ENCODE measurements at regions not wholly inside any gene's neighbourhood (a gene's known extent, or its start where the extent isn't known, plus 50 kb on each side); places are given as distances from the start of the nearest gene placed in this dataset.

DNA sequence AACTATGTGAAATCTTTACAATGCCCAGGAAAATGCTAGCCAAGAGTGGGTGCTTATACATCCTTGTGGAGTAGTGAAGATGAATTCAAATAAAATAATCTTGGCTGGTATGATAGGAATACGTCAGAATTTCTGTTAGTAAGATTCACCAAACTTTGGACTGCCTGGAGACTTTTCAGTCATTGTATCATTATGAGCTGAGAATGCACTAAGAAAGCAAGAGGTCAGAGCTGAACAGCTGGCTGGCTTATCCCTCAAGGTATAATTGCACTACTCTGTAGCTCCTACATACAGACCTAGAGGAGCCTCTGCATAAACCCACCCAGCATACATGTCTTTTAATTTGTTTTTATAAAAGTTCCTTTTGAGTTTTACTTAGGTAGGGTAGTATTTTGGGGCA, 568.5 kb upstream of the RIOK2 start:
- no peak for DNase-seq
- H3K27me3 ChIP-seq (ENCODE audit: control insufficient read depth, insufficient read depth, low read length): no peaks in the 10 kb centered on the region
- H3K36me3 ChIP-seq (replicated peaks; ENCODE audit: control insufficient read depth, insufficient read depth, low read length): no peaks in the 10 kb centered on the region
- H3K4me3 ChIP-seq (ENCODE audit: insufficient read depth, low read depth, low read length): no peak overlapping the region

GRCh38 chr5:97752871-97753270, 569.8 kb upstream of the RIOK2 start:
- no peak for DNase-seq
- no peak overlapping the region for H3K4me3 ChIP-seq (ENCODE audit: insufficient read depth, low read depth, low read length)

GRCh38 chr5:97762483-97762882, 579.4 kb upstream of the RIOK2 start:
- no peak for DNase-seq
- Histone ChIP-seq H3K27me3 (ENCODE audit: control insufficient read depth, insufficient read depth, low read length) (no peaks in the 10 kb centered on the region), H3K36me3 (replicated peaks; ENCODE audit: control insufficient read depth, insufficient read depth, low read length) (no peaks in the 10 kb centered on the region), H3K4me3 (ENCODE audit: insufficient read depth, low read depth, low read length) (no peak overlapping the region)

More at GRCh38 chr5:97752871-97753270, 569.8 kb upstream of the RIOK2 start:
- H3K27me3 ChIP-seq (ENCODE audit: control insufficient read depth, insufficient read depth, low read length): no peaks in the 10 kb centered on the region
- no peaks in the 10 kb centered on the region for H3K36me3 ChIP-seq (replicated peaks; ENCODE audit: control insufficient read depth, insufficient read depth, low read length)

GRCh38 chr5:97764700-97765099, 581.7 kb upstream of the RIOK2 start:
- DNase-seq: no peak
- Histone ChIP-seq H3K27me3 (ENCODE audit: control insufficient read depth, insufficient read depth, low read length) (no peaks in the 10 kb centered on the region), H3K36me3 (replicated peaks; ENCODE audit: control insufficient read depth, insufficient read depth, low read length) (no peaks in the 10 kb centered on the region), H3K4me3 (ENCODE audit: insufficient read depth, low read depth, low read length) (no peak overlapping the region)

DNA sequence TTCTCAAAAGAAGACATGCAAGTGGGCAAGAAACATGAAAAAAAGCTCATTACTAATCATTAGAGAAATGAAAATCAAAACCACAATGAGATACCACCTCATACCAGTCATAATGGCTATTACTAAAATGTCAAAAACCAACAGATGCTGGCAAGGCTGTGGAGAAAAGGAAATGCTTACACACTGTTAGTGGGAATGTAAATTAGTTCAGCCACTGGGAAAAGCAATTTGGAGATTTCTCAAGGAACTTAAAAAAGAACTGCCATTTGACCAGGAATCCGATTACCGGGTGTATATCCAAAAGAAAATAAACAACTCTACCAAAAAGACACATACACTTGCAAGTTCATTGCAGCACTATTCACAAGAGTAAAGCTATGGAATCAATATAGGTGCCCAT, 595.4 kb upstream of the RIOK2 start:
- no peak for DNase-seq
- H3K36me3 ChIP-seq (replicated peaks; ENCODE audit: control insufficient read depth, insufficient read depth, low read length): no peaks in the 10 kb centered on the region
- H3K27me3 ChIP-seq (ENCODE audit: control insufficient read depth, insufficient read depth, low read length): no peaks in the 10 kb centered on the region
- H3K4me3 ChIP-seq (ENCODE audit: insufficient read depth, low read depth, low read length): no peak overlapping the region

- no peak overlapping the region for H3K4me3 ChIP-seq (ENCODE audit: insufficient read depth, low read depth, low read length)
- H3K27me3 ChIP-seq (ENCODE audit: control insufficient read depth, insufficient read depth, low read length): no peaks in the 10 kb centered on the region
- no peak for DNase-seq
- H3K36me3 ChIP-seq (replicated peaks; ENCODE audit: control insufficient read depth, insufficient read depth, low read length): no peaks in the 10 kb centered on the region
These were observed 605.3 kb upstream of the RIOK2 start for GRCh38 chr5:97788369-97788768.

GRCh38 chr5:97797994-97798451, 615.0 kb upstream of the RIOK2 start:
- no peak for DNase-seq
- Histone ChIP-seq H3K4me3 (ENCODE audit: insufficient read depth, low read depth, low read length) (no peak overlapping the region), H3K36me3 (replicated peaks; ENCODE audit: control insufficient read depth, insufficient read depth, low read length) (no peaks in the 10 kb centered on the region), H3K27me3 (ENCODE audit: control insufficient read depth, insufficient read depth, low read length) (no peaks in the 10 kb centered on the region)

DNA sequence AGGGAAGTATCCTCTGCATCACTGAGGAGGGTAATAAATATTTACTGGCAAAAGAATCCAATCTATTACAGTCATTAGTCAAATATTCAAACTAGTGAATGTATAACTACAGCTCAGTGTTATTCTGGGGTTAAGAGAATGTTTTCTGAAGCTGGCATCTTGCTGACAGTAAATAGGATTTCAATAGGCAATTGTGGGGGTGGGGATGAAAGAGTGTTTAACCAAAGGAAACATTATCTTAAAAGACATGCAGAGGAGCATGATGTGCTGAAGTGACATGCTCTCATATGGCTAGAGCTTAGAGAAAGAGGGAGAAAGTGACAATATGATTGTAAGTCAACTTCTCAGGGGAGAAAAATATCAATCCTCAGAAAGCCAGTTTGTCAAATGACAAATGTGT, 618.4 kb upstream of the RIOK2 start:
- Histone ChIP-seq H3K27me3 (ENCODE audit: control insufficient read depth, insufficient read depth, low read length) (no peaks in the 10 kb centered on the region), H3K4me3 (ENCODE audit: insufficient read depth, low read depth, low read length) (no peak overlapping the region)
- no peak for DNase-seq

DNA sequence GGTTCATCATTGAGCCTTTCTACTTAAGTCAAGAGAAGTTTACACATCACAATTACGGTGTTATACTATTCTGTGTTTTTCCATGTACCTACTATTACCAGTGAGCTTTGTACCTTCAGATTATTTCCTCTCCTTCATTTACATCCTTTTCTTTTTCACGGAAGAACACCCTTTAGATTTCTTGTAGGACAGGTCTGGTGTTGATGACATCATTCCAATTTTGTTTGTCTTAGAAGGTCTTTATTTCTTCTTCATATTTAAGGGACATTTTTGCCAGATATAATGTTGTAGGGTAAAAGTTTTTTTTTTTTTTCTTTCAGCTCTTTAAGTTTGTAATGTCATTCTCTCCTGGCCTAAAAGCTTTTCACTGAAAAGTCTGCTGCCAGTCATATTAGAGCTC, 637.1 kb upstream of the RIOK2 start:
- DNase-seq: no peak
- no peak overlapping the region for H3K4me3 ChIP-seq (ENCODE audit: insufficient read depth, low read depth, low read length)
- no peaks in the 10 kb centered on the region for H3K36me3 ChIP-seq (replicated peaks; ENCODE audit: control insufficient read depth, insufficient read depth, low read length)
- H3K27me3 ChIP-seq (ENCODE audit: control insufficient read depth, insufficient read depth, low read length): no peaks in the 10 kb centered on the region

More for the DNA sequence above, 618.4 kb upstream of the RIOK2 start:
- H3K36me3 ChIP-seq (replicated peaks; ENCODE audit: control insufficient read depth, insufficient read depth, low read length): no peaks in the 10 kb centered on the region

DNA sequence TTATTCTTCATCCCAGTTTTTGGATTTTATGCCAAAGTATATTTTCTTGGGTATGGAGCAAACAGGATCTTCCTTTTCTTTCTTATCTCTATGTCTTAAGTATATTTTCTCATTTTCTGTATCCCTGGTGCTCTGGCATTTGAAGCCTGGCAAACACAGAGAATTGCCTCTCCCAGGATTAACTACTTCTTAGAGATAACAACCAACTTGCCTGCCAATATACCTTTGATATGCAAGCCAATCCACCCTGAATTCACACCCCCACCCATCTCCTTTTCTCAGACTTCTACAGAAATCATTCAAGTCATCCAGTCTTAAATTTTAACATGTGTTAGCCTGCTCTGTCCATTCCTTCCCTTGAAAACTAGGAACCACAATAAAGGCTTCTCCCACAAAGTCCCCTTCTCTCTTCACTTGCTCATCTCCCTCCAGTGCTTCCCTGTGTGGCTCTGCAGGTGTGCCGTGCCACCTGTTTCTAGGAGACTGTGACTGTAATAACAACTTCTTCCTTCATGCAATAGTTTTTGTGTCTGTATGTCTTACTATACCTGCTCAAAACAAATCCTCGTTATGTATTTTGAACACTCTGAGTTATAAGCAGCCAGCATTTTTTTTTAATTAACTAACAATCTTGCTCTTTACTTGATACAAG, 649.7 kb upstream of the RIOK2 start:
- Histone ChIP-seq H3K36me3 (replicated peaks; ENCODE audit: control insufficient read depth, insufficient read depth, low read length) (no peaks in the 10 kb centered on the region), H3K27me3 (ENCODE audit: control insufficient read depth, insufficient read depth, low read length) (no peaks in the 10 kb centered on the region)
- no peak for DNase-seq

DNA sequence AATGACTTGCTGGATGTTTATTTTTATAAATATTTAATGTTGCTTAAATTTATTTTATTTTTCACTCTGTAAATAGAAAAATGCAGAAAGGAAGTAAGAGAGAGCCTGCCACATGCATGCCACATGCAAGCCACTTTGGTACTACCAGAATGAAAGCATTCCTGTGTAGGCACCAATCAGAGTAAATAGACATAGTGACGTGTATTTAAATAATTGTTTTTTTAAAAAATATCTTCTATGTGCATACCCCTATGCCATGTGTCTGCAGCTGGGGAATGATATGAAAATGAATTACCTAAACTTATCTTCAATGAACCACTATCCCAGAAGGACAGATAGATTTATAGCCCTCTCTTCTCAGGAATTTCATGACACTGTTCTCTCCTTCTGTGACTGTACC, 651.5 kb upstream of the RIOK2 start:
- H3K36me3 ChIP-seq (replicated peaks; ENCODE audit: control insufficient read depth, insufficient read depth, low read length): no peaks in the 10 kb centered on the region
- no peaks in the 10 kb centered on the region for H3K27me3 ChIP-seq (ENCODE audit: control insufficient read depth, insufficient read depth, low read length)
- H3K4me3 ChIP-seq (ENCODE audit: insufficient read depth, low read depth, low read length): no peak overlapping the region
- no peak for DNase-seq

More for the DNA sequence above, 649.7 kb upstream of the RIOK2 start:
- no peak overlapping the region for H3K4me3 ChIP-seq (ENCODE audit: insufficient read depth, low read depth, low read length)

- Histone ChIP-seq H3K36me3 (replicated peaks; ENCODE audit: control insufficient read depth, insufficient read depth, low read length) (no peaks in the 10 kb centered on the region), H3K4me3 (ENCODE audit: insufficient read depth, low read depth, low read length) (no peak overlapping the region), H3K27me3 (ENCODE audit: control insufficient read depth, insufficient read depth, low read length) (no peaks in the 10 kb centered on the region)
- no peak for DNase-seq
These were observed 652.1 kb upstream of the RIOK2 start for GRCh38 chr5:97835112-97835511.

DNA sequence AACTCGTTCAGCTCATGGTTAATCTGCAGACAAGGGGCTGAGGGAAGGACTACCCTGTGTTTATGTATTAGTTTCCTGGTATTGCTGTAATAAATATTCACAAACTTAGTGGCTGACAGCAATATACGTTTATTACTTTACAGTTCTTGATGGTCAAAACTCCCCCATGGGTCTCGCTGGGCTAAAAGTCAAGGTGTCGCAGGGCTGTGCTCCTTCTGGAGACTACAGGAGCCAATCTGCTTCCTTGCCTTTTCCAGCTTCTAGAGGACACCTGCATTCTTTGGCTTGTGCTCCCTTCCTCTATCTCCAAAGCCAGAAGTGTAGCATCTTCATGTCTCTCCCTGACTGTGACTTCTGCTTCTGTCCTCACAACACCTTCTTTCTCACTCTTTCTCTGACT, 653.8 kb upstream of the RIOK2 start:
- H3K36me3 ChIP-seq (replicated peaks; ENCODE audit: control insufficient read depth, insufficient read depth, low read length): no peaks in the 10 kb centered on the region
- DNase-seq: no peak
- no peaks in the 10 kb centered on the region for H3K27me3 ChIP-seq (ENCODE audit: control insufficient read depth, insufficient read depth, low read length)
- no peak overlapping the region for H3K4me3 ChIP-seq (ENCODE audit: insufficient read depth, low read depth, low read length)

DNA sequence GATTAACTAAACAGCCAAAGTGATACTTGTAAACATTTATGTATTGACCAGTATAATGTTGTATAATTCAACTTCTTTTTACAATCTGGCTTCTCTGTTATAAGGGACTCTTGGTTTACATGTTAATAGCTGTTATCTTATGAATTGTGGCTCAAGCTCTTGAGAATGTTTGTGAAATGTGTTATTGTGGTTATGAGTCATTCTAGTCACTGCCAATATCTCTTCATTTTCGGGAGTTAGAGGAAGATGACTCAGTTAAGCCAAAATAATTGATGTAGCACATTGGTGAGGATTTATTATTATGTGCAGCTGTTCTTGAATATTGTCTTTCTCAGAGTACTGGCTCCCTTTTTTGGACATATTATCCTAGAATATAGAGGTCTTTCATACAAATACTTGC, 655.2 kb upstream of the RIOK2 start:
- Histone ChIP-seq H3K36me3 (replicated peaks; ENCODE audit: control insufficient read depth, insufficient read depth, low read length) (no peaks in the 10 kb centered on the region), H3K4me3 (ENCODE audit: insufficient read depth, low read depth, low read length) (no peak overlapping the region), H3K27me3 (ENCODE audit: control insufficient read depth, insufficient read depth, low read length) (no peaks in the 10 kb centered on the region)
- DNase-seq: no peak

DNA sequence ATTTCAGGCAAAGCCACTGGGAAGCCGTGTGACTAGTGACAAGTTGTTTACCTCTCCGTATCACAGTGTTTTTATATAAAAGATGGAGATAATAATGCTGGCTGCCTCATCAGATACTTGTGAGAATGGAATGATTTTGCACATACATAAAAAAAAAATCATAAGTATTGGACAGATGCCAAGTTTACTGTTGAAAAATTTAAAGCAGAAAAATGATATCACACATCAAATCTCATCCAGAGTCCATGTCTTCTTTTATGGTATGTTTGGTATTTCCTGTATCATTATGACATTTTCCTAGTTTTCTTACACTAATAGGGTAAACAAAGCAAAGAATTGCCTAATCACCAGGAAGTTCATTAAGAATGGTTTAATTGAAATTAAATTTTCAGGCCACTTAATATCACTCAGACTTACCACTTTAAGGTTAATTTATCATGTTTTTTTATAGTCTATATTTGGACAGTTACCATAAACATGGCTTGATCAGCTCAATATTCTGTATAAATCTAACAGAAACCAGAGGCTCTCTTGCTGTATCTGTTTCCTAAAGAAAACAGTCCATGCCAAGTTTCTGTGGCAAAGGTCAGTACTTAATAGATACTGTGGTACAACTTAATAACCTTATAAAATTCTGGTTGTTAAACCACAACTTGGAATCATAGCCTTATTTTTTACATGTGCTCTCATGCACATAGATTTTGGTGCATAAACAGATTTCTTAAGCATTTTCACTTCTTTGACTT, 656.5 kb upstream of the RIOK2 start:
- no peak overlapping the region for H3K4me3 ChIP-seq (ENCODE audit: insufficient read depth, low read depth, low read length)
- no peaks in the 10 kb centered on the region for H3K36me3 ChIP-seq (replicated peaks; ENCODE audit: control insufficient read depth, insufficient read depth, low read length)
- no peak for DNase-seq

More for the DNA sequence above, 656.5 kb upstream of the RIOK2 start:
- H3K27me3 ChIP-seq (ENCODE audit: control insufficient read depth, insufficient read depth, low read length): no peaks in the 10 kb centered on the region

Data from H7 (cell line).